Esophagus muscularis mucosa (tissue), 4 donors: ENCODE measurements at regions not wholly inside any gene's neighbourhood (a gene's known extent, or its start where the extent isn't known, plus 50 kb on each side); places are given as distances from the start of the nearest gene placed in this dataset.

Experiments
- DNase-seq: peaks from one replicate; pipeline ENCODE4 v3.0.0-alpha.2; 2017; ENCODE audit errors: extremely low spot score
- H3K27ac ChIP-seq, 4 donors: fragments of 200-600 bp; sonication (generic); replicated peaks in 1 of 4; 1 replicate in 3 of 4; 2 replicates in 1 of 4; pipeline ENCODE4 v1.5.1; 2016 to 2019; ENCODE audit warnings: mild to moderate bottlenecking in 1 of 4
- H3K27me3 ChIP-seq, 4 donors: fragments of 200-600 bp; sonication (generic); one replicate each; pipeline versions ENCODE4 v1.5.1 to v1.6.0; 2016 to 2019
- H3K36me3 ChIP-seq, 4 donors: fragments of 200-600 bp; sonication (generic); one replicate each; pipeline ENCODE4 v1.5.1; 2016 to 2019
- H3K4me1 ChIP-seq, 4 donors: fragments of 200-600 bp; sonication (generic); one replicate each; pipeline ENCODE4 v1.5.1; 2016 to 2019
- H3K4me3 ChIP-seq, 4 donors: fragments of 200-600 bp; sonication (generic); 1 replicate in 2 of 4; 2 replicates in 2 of 4; pipeline ENCODE4 v1.5.1; 2016 to 2019; ENCODE audit warnings: mild to moderate bottlenecking in 4 of 4, moderate library complexity in 1 of 4
- H3K9me3 ChIP-seq, 4 donors: fragments of 200-600 bp; sonication (generic); 1 replicate in 3 of 4; 2 replicates in 1 of 4; pipeline ENCODE4 v1.5.1; 2016 to 2019
- EP300 ChIP-seq: sonication (generic); formaldehyde crosslinking; IDR thresholded peaks from one replicate; pipeline ENCODE4 v1.6.1; 2017; ENCODE audit warnings: antibody characterized with exemption
- POLR2A ChIP-seq: fragments of 450-650 bp; IDR thresholded peaks from one replicate; pipeline ENCODE4 v1.6.1; 2017; ENCODE audit warnings: antibody characterized with exemption, moderate library complexity, mild to moderate bottlenecking, low read depth
- POLR2AphosphoS5 ChIP-seq, 2 donors: sonication (generic); formaldehyde crosslinking; IDR thresholded peaks; one replicate each; pipeline ENCODE4 v1.6.1; 2017; ENCODE audit warnings: antibody characterized with exemption in 2 of 2
- WGBS: methylation state at CpG from one replicate; pipeline ENCODE4 v1.1.5; 2018; 5-methylcytosine and 5-hydroxymethylcytosine counted together
- intact Hi-C: fragments of 100-400 bp; cut with DNase I; formaldehyde crosslinking; loops from one replicate; pipeline ENCODE4 v1.15.1; 2023
- TF ChIP-seq, protein P1 (sequence below), 3 experiments: fragments of 200-600 bp in 2 of 3; fragments of 450-650 bp in 1 of 3; sonication (generic) in 2 of 3; IDR thresholded peaks; one replicate each; pipeline ENCODE4 v1.5.1; 2017 to 2019; ENCODE audit warnings: antibody characterized with exemption in 3 of 3, mild to moderate bottlenecking in 2 of 3, moderate library complexity in 1 of 3

DNA sequence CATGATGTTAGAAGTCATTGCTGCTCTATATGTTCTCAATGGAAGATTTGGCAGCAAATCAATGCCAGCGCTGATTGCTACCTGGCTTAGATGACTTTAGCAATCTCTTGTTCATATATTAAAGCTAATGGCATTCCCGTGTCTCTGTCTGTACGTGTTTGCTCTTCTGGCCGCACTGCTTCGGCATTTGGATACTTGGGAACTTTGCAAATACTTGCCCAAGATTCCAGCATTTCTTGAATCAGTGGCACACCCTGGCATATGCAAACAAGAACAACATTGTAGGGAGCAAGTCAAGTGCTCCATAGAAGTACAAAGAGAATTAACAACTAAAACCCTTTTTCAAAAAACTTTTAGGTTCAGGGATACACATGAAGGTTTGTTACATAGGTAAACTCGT is 128.9 kb upstream of the TMEM164 start:
- no peaks in the 10 kb centered on the region for H3K36me3 ChIP-seq
- DNase-seq: no peak
- no peaks in the 10 kb centered on the region for H3K9me3 ChIP-seq
- no peak overlapping the region for H3K27ac ChIP-seq
- no peak overlapping the region for H3K4me3 ChIP-seq
- no peaks in the 10 kb centered on the region for H3K4me1 ChIP-seq
- TF ChIP-seq, protein P1, sequence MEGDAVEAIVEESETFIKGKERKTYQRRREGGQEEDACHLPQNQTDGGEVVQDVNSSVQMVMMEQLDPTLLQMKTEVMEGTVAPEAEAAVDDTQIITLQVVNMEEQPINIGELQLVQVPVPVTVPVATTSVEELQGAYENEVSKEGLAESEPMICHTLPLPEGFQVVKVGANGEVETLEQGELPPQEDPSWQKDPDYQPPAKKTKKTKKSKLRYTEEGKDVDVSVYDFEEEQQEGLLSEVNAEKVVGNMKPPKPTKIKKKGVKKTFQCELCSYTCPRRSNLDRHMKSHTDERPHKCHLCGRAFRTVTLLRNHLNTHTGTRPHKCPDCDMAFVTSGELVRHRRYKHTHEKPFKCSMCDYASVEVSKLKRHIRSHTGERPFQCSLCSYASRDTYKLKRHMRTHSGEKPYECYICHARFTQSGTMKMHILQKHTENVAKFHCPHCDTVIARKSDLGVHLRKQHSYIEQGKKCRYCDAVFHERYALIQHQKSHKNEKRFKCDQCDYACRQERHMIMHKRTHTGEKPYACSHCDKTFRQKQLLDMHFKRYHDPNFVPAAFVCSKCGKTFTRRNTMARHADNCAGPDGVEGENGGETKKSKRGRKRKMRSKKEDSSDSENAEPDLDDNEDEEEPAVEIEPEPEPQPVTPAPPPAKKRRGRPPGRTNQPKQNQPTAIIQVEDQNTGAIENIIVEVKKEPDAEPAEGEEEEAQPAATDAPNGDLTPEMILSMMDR (IDR thresholded peaks at IDR 0.05): no peak
- TF ChIP-seq EP300: no peak
- peaks cover 0 to 4% (median 0%) of the 10 kb centered on the region in 4 donors for H3K27me3 ChIP-seq
- 88% methylated on average over 6 of the region's 6 CpGs for WGBS
- intact Hi-C loops: no loop called here

DNA sequence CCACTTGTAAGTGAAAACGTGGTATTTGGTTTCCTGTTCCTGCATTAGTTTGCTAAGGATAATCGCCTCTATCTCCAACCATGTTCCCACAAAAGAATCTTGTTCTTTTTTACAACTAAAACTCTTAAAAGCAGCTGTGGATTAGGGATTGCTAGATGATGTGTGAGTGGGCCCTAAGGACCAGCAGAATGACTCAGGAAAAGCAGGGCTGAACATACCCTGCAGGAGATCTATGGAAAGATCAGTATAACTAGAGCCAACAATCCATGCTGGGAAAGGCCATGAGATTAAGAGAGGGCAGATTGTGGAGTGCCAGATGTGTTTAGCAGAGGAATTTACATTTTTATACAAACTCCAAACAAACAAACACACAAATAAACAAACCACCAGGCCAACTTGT is 128.4 kb upstream of the TMEM164 start:
- intact Hi-C loops: no loop called here

DNA sequence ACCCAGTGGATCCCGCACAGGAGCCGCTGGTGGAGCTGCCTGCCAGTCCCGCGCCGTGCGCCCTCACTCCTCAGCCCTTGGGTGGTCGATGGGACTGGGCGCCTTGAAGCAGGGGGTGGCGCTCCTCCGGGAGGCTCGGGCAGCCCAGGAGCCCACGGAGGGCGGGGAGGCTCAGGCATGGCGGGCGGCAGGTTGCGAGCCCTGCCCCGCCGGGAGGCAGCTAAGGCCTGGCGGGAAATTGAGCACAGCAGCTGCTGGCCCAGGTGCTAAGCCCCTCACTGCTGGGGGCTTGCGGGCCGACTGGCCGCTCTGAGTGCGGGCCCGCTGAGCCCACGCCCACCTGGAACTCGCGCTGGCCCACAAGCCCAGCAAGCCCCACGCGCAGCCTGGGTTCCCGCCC is 127.1 kb upstream of the TMEM164 start:
- no peak for DNase-seq
- intact Hi-C loops: no loop called here
- no peaks in the 10 kb centered on the region for H3K9me3 ChIP-seq
- TF ChIP-seq POLR2A (no peak), POLR2AphosphoS5 (IDR thresholded peaks at IDR 0.05) (no peak), EP300 (no peak)
- TF ChIP-seq, protein P1 (IDR thresholded peaks at IDR 0.05): no peak
- H3K4me3 ChIP-seq: no peak overlapping the region
- H3K4me1 ChIP-seq: no peaks in the 10 kb centered on the region
- H3K36me3 ChIP-seq: no peaks in the 10 kb centered on the region
- peaks cover 0 to 4% (median 0%) of the 10 kb centered on the region in 4 donors for H3K27me3 ChIP-seq
- WGBS: 95% methylated on average over 18 of the region's 30 CpGs
- H3K27ac ChIP-seq: no peak overlapping the region

More for the DNA sequence above, 128.4 kb upstream of the TMEM164 start:
- TF ChIP-seq POLR2AphosphoS5 (IDR thresholded peaks at IDR 0.05) (no peak), EP300 (no peak), POLR2A (no peak)
- TF ChIP-seq, protein P1 (IDR thresholded peaks at IDR 0.05): no peak
- Histone ChIP-seq H3K9me3 (no peaks in the 10 kb centered on the region), H3K4me1 (no peaks in the 10 kb centered on the region), H3K4me3 (no peak overlapping the region), H3K27ac (no peak overlapping the region), H3K36me3 (no peaks in the 10 kb centered on the region), H3K27me3 (peaks cover 0 to 4% (median 0%) of the 10 kb centered on the region in 4 donors)
- 58% methylated on average over 2 of the region's 2 CpGs for WGBS
- no peak for DNase-seq

DNA sequence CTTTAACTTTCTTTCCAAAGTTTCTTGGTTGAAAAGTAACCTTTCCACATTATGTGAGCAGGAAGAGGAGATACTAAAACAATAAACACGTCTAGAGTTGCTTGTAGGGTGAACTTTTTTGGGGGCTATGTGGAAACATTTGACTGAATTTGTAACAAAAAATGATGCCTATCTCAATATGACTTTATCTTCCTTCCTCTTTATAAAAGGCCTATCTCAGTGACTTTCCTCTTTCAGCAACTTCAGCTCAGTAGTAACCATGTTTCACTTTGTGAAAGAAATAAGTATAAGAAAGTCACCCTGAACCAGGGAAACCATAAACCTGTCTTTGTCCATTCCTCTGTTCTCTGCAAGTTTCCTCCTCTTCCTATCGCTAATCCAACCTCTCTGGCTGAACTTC is 124.7 kb upstream of the TMEM164 start:
- DNase-seq: no peak
- no peaks in the 10 kb centered on the region for H3K36me3 ChIP-seq
- no peak overlapping the region for H3K27ac ChIP-seq
- intact Hi-C loops: no loop called here
- no peak overlapping the region for H3K4me3 ChIP-seq
- no peaks in the 10 kb centered on the region for H3K9me3 ChIP-seq
- no peaks in the 10 kb centered on the region for H3K4me1 ChIP-seq
- H3K27me3 ChIP-seq: peaks cover 0 to 4% (median 0%) of the 10 kb centered on the region in 4 donors
- WGBS: 58% methylated on average over 2 of the region's 2 CpGs
- TF ChIP-seq POLR2AphosphoS5 (IDR thresholded peaks at IDR 0.05) (no peak), EP300 (no peak), POLR2A (no peak)
- TF ChIP-seq, protein P1 (IDR thresholded peaks at IDR 0.05): no peak

DNA sequence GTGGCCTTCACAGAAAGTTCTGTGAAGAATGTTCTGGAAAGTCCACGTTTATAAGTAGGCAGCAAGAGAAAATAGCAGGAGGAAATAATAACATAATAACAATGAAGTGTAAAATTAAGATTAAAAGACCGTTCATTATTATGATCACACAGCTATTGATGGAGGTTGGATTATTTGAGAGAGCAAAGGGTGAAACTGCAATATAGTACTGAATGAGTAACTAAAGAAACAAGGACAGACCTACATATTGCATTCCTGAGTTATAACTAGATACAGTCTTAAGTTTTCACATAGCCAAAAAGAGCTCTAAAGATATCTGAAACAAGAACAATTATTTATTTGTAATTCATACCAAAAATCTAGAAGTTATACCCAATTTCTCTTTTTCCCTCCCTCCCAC is 122.9 kb upstream of the TMEM164 start:
- no peaks in the 10 kb centered on the region for H3K4me1 ChIP-seq
- no peak for DNase-seq
- H3K36me3 ChIP-seq: no peaks in the 10 kb centered on the region
- TF ChIP-seq EP300 (no peak), POLR2AphosphoS5 (IDR thresholded peaks at IDR 0.05) (no peak), POLR2A (no peak)
- TF ChIP-seq, protein P1 (IDR thresholded peaks at IDR 0.05): no peak
- no peak overlapping the region for H3K4me3 ChIP-seq
- H3K27ac ChIP-seq: no peak overlapping the region
- 56% methylated on average over 2 of the region's 2 CpGs for WGBS
- intact Hi-C loops: no loop called here
- H3K9me3 ChIP-seq: no peaks in the 10 kb centered on the region
- peaks cover 0 to 4% (median 0%) of the 10 kb centered on the region in 4 donors for H3K27me3 ChIP-seq
